ENCODE measurements at regions not wholly inside any gene's neighbourhood (a gene's known extent, or its start where the extent isn't known, plus 50 kb on each side); places are given as distances from the start of the nearest gene placed in this dataset.

DNA sequence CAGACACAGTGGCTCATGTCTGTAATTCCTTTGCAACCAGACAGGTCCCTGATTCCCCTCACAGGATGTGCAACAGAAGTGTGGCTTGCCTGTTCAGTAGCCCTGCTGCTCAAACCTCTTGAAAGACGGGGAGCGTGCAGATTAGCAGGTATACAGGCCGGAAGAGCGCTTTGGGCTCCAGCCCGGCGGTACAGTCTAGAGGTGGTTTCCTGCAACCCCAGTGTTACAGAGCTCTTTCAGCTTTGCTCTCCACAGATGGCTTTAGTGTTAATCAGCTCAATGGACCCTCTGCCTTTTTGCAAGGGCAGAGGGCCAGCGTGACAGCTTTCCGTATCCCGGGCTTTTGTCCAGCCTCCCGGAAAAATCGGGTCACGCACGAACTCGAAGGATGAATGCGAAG is 67.2 kb upstream of the TNFRSF21 start:
- peaks cover 2% of the 10 kb centered on the region; the same call in 1 of the 2 replicates for H3K4me1 ChIP-seq (ENCODE audit: low read length)
- no peaks in the 10 kb centered on the region for H3K36me3 ChIP-seq (replicated peaks; ENCODE audit: low read depth, low read length)
- H3K9me3 ChIP-seq (ENCODE audit: insufficient read depth, low read length), result no peaks in the 10 kb centered on the region
- TF ChIP-seq EZH2phosphoT487 (IDR thresholded peaks at IDR 0.05; ENCODE audit: low read depth), result no peak
- TF ChIP-seq, protein P1, sequence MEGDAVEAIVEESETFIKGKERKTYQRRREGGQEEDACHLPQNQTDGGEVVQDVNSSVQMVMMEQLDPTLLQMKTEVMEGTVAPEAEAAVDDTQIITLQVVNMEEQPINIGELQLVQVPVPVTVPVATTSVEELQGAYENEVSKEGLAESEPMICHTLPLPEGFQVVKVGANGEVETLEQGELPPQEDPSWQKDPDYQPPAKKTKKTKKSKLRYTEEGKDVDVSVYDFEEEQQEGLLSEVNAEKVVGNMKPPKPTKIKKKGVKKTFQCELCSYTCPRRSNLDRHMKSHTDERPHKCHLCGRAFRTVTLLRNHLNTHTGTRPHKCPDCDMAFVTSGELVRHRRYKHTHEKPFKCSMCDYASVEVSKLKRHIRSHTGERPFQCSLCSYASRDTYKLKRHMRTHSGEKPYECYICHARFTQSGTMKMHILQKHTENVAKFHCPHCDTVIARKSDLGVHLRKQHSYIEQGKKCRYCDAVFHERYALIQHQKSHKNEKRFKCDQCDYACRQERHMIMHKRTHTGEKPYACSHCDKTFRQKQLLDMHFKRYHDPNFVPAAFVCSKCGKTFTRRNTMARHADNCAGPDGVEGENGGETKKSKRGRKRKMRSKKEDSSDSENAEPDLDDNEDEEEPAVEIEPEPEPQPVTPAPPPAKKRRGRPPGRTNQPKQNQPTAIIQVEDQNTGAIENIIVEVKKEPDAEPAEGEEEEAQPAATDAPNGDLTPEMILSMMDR (IDR thresholded peaks at IDR 0.05; ENCODE audit: low read depth, low read length), result no peak
- H3K4me2 ChIP-seq (ENCODE audit: low read length), result no peak overlapping the region
- H3K79me2 ChIP-seq (ENCODE audit: low read length), result no peaks in the 10 kb centered on the region
- no peaks in the 10 kb centered on the region for H3K27me3 ChIP-seq (ENCODE audit: low read depth, low read length)
- H3K27ac ChIP-seq (ENCODE audit: low read length), result no peak overlapping the region
- H4K20me1 ChIP-seq (ENCODE audit: insufficient read depth, low read length), result no peaks in the 10 kb centered on the region
- no peak overlapping the region for H2AFZ ChIP-seq (ENCODE audit: low read depth, low read length)
- H3K9ac ChIP-seq (ENCODE audit: low read length), result no peak overlapping the region
- H3K4me3 ChIP-seq (ENCODE audit: low read length), result no peak overlapping the region

- no peaks in the 10 kb centered on the region for H3K27me3 ChIP-seq (ENCODE audit: low read depth, low read length)
- no peaks in the 10 kb centered on the region for H4K20me1 ChIP-seq (ENCODE audit: insufficient read depth, low read length)
- no peaks in the 10 kb centered on the region for H3K79me2 ChIP-seq (ENCODE audit: low read length)
- H2AFZ ChIP-seq (ENCODE audit: low read depth, low read length), result no peak overlapping the region
- no peak overlapping the region for H3K4me2 ChIP-seq (ENCODE audit: low read length)
- no peak for TF ChIP-seq EZH2phosphoT487 (IDR thresholded peaks at IDR 0.05; ENCODE audit: low read depth)
- TF ChIP-seq, protein P1 (IDR thresholded peaks at IDR 0.05; ENCODE audit: low read depth, low read length), result no peak
- H3K9ac ChIP-seq (ENCODE audit: low read length), result no peak overlapping the region
- H3K4me1 ChIP-seq (ENCODE audit: low read length), result peaks cover 2% of the 10 kb centered on the region; the same call in 1 of the 2 replicates
- no peaks in the 10 kb centered on the region for H3K9me3 ChIP-seq (ENCODE audit: insufficient read depth, low read length)
- H3K27ac ChIP-seq (ENCODE audit: low read length), result no peak overlapping the region
- H3K36me3 ChIP-seq (replicated peaks; ENCODE audit: low read depth, low read length), result no peaks in the 10 kb centered on the region
- H3K4me3 ChIP-seq (ENCODE audit: low read length), result no peak overlapping the region
Observed at GRCh38 chr6:47377971-47378370, 68.3 kb upstream of the TNFRSF21 start.

- no peak for TF ChIP-seq EZH2phosphoT487 (IDR thresholded peaks at IDR 0.05; ENCODE audit: low read depth)
- TF ChIP-seq, protein P1 (IDR thresholded peaks at IDR 0.05; ENCODE audit: low read depth, low read length), result no peak
- no peaks in the 10 kb centered on the region for H3K79me2 ChIP-seq (ENCODE audit: low read length)
- peaks cover 2% of the 10 kb centered on the region; the same call in 1 of the 2 replicates for H3K4me1 ChIP-seq (ENCODE audit: low read length)
- H3K27ac ChIP-seq (ENCODE audit: low read length), result no peak overlapping the region
- no peaks in the 10 kb centered on the region for H3K27me3 ChIP-seq (ENCODE audit: low read depth, low read length)
- H3K36me3 ChIP-seq (replicated peaks; ENCODE audit: low read depth, low read length), result no peaks in the 10 kb centered on the region
- H3K4me3 ChIP-seq (ENCODE audit: low read length), result no peak overlapping the region
- H4K20me1 ChIP-seq (ENCODE audit: insufficient read depth, low read length), result no peaks in the 10 kb centered on the region
- no peak overlapping the region for H2AFZ ChIP-seq (ENCODE audit: low read depth, low read length)
- no peak overlapping the region for H3K4me2 ChIP-seq (ENCODE audit: low read length)
- no peak overlapping the region for H3K9ac ChIP-seq (ENCODE audit: low read length)
- H3K9me3 ChIP-seq (ENCODE audit: insufficient read depth, low read length), result peaks cover 6% of the 10 kb centered on the region; the same call in 1 of the 2 replicates
Observed at GRCh38 chr6:47379328-47379727, 69.6 kb upstream of the TNFRSF21 start.

- Histone ChIP-seq H3K9me3 (ENCODE audit: insufficient read depth, low read length) (peaks cover 6% of the 10 kb centered on the region; the same call in 1 of the 2 replicates), H3K4me3 (ENCODE audit: low read length) (no peak overlapping the region), H3K79me2 (ENCODE audit: low read length) (no peaks in the 10 kb centered on the region), H3K4me1 (ENCODE audit: low read length) (peaks cover 2% of the 10 kb centered on the region; the same call in 1 of the 2 replicates), H3K36me3 (replicated peaks; ENCODE audit: low read depth, low read length) (no peaks in the 10 kb centered on the region), H3K4me2 (ENCODE audit: low read length) (no peak overlapping the region), H4K20me1 (ENCODE audit: insufficient read depth, low read length) (no peaks in the 10 kb centered on the region), H2AFZ (ENCODE audit: low read depth, low read length) (no peak overlapping the region), H3K9ac (ENCODE audit: low read length) (no peak overlapping the region), H3K27me3 (ENCODE audit: low read depth, low read length) (no peaks in the 10 kb centered on the region), H3K27ac (ENCODE audit: low read length) (no peak overlapping the region)
- TF ChIP-seq EZH2phosphoT487 (IDR thresholded peaks at IDR 0.05; ENCODE audit: low read depth), result no peak
- TF ChIP-seq, protein P1 (IDR thresholded peaks at IDR 0.05; ENCODE audit: low read depth, low read length), result no peak
Observed at GRCh38 chr6:47380251-47380650, 70.5 kb upstream of the TNFRSF21 start.
